NCI-H510A treated with DMSO at 0.1 percent for 48 hours (cell line): ENCODE measurements at regions not wholly inside any gene's neighbourhood (a gene's known extent, or its start where the extent isn't known, plus 50 kb on each side); places are given as distances from the start of the nearest gene placed in this dataset.
"Not testable (repeated sequence)": the region's sequence is repeated elsewhere in the genome, so short reads cannot be mapped to it uniquely, and the experiment has no call there.

Experiments used
- DNase-seq: peaks from one replicate; lab custom pipeline; 2025; lab: John Stamatoyannopoulos, UW

DNA sequence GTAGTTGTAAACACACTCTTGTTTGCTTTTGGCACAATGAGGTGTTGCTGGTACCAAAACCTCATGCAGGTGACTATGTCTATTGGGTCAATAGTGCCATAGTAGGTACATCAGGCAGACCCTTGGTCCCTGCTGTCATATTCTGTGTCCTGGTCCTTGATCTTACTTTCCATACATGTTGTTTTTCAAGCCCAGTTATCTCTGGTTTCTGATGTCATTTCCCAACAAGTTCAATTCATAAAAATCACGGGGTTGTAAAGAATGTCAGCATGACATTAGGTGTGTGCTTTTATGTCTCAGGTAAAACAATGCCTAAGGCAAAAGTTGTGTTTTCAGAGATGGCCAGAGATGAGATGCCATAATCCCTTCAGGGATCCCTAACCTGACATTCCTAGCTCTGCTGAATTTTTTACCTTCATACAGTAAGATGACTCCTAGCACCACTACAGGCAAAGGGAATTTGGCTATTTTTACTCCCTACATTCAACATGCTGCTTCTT lies 390.3 kb upstream of the PKN2 start:
- DNase-seq = no peak

- DNase-seq = no peak
Measured at GRCh38 chr1:88296227-88296626, 387.8 kb upstream of the PKN2 start.

- no peak for DNase-seq
Measured at GRCh38 chr1:88296642-88297041, 387.4 kb upstream of the PKN2 start.

- DNase-seq = no peak
Measured at GRCh38 chr1:88298506-88298905, 385.6 kb upstream of the PKN2 start.

DNA sequence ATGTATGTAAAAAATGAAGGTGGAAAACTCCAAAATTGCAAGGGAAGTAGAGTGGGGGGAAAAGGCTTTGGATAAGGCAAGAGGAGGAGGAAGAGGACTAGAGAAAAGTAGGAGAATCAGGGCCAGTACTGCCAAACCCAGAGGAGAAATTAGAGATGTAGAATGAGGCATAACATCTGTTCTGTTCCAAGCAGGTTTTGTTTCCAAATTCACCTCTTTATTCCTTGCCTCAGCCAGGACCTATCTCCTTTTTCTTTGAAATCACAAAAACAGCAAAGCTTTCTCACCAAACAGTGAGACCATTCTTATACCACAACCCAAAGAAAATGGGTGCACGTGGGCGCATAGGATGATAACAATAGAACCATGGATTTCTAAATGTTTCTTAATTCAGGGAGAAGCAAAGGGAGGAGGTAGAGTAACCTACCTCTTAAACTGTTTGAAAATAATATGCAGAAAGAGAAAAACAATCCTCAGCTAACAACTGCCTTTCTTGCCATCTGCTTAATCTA lies 383.3 kb upstream of the PKN2 start:
- DNase-seq = no peak

DNA sequence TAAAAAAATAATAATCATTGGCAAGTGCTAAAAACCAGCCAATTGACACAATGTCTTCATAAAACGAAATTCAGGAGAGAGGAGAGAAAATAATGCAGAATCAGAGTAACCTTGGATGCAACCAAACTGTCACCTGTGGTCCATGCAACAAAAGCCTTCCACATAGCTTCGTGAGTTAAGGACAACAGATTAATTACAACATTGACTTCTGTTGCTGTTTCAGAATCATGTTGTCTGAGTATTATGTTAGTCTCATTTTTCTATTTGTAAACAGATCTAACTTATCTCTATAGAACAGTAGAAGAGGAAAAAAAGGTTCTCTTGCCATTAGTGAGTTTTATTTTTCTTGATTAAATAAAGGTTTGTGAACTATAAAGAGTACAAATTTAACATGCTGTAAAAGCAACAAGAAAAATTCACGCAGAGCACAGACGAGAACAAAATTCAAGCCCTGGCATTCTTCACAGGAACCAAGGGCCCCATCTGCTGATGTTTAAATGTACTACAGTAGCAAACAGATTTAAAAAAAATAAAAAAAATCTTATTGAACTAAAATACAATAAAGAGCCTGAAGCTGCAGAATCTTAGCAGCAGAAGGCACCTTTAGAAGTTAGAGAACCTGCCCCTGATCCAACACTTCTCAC lies 381.1 kb upstream of the PKN2 start:
- no peak for DNase-seq

GRCh38 chr1:88311265-88311664 lies 372.8 kb upstream of the PKN2 start:
- no peak for DNase-seq

DNA sequence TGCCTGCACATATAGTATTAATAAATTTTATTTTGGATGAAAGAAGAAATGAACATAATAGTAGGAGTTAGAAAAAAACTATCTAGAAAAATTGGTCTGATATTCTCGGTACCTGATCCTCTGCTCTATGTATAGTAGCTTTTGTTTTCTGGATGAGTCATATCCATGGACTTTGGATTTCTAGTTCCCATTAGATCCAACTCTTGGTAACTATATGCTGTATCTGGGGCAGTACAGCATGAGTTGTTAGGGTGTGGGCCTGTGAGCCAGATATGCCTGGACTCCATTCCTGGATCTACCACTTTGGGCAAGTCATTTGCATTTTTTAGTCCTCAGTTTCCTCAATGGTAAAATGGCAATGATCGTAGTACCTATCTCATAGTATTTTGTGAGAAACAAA lies 372.2 kb upstream of the PKN2 start:
- no peak for DNase-seq

DNA sequence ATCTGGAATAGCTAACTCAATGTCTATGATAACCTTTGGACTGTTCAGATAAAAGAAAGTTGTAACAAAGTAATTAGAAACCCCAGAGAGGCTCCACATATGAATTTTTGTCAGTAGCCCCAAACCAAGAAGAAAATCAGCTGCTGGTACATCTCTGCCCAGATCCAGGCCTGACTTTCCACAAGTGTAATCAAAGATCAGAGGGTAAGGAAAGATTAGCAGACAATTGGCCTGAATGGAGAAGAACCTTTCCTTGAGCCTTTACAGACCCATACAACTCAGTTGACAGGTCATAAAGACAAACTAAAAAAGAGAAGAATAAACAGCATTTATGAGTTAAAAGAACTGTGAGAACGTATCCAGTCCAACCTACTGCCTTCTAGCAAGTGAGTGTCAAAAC lies 366.7 kb upstream of the PKN2 start:
- DNase-seq = no peak

DNA sequence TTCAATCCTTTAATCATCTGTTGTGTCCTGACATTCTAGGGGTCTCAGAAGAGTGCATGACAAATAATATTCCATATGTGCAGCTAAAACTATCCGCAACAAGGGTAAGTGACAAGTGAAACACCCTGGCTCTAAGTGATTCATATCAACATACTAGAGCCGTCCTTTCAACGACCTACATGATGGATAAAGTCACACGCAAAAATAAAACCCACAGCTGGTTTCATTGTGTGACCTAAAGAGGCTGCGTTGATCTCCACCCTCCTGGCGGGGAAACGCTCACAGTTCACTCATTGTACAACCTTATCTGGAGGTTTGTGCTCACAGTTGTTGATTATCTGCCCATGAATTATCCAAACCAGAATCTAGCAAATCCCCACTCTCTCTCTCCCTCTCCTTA lies 365.3 kb upstream of the PKN2 start:
- no peak for DNase-seq

GRCh38 chr1:88320291-88320690 lies 363.8 kb upstream of the PKN2 start:
- DNase-seq = no peak

DNA sequence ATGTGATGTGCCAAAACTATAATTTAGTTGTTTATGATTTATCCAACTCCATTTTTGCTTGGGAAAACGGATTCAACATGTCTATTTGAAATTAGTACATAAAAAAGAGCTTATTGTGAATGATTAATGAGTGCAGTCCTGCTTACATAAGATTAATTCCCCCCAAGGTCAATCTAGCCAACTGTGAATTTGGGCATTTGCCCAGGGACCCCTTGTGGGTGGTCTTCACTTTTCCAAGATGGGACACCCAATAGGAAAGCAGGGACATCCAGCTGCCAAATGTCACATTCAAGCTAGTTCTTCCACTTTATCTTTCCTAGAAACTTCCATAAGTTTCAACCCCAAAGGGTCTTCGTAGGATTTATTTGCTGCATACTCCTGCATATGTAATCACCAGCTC lies 362.4 kb upstream of the PKN2 start:
- no peak for DNase-seq

DNA sequence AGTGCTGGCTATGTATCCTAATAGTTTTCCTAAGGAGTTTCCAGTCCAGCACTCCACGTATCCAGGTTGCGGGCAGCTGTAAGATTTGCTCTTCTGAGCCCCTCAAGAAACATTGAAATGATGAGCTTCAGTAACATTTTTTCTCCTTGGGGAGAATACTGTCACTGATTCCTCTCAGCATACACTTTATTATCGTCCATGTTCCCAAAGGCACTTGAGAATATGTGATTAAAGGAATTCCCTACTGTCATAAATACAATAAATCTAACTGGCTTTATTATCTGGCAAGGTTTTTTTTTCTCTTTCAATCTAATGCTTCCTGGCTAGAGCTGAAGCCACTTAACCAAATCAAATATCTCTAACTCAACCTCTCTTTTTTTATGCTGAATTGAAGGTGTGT lies 359.2 kb upstream of the PKN2 start:
- no peak for DNase-seq

DNA sequence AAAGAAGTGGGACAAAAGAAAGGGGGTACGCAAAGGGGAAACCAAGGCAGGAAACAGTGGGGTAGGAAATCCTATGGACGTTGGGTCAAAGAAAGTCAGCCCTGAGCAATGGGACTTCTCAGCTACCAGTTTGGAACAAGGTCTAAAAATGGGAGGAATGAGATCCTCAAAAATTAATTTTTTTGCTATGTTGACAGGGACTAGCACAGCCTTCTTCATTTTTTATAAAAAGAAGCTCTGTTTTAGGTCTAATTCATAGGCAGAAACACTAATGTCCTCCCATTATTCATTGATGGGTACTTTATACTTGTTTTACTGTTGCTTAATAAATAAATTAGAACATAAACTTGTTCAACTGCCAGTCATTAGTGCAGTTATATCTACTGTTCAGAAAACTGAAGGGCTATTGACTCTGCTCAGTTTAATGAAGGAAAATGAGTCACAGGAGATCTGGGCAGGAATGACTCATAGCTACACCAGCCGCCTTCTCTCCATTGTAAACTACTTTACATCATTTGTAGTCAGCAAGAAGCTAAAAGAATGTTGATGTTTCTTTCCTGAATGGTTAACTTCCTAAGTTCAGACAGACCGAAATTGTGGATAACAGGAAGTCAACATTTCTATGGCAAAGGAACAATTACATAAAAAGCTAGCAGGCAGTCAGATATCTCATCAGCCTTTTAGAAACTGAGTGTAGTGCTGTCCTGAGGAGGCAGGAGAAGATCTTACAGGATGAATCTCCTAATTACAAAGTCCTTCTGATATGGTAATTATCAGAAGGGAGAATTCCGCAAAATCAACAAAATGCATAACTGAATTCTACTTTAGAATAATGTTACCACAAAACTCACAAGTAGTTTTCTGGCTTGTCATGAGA lies 356.4 kb upstream of the PKN2 start:
- peak; percentile 39 for DNase-seq

GRCh38 chr1:88330201-88330600 lies 353.9 kb upstream of the PKN2 start:
- no peak for DNase-seq

DNA sequence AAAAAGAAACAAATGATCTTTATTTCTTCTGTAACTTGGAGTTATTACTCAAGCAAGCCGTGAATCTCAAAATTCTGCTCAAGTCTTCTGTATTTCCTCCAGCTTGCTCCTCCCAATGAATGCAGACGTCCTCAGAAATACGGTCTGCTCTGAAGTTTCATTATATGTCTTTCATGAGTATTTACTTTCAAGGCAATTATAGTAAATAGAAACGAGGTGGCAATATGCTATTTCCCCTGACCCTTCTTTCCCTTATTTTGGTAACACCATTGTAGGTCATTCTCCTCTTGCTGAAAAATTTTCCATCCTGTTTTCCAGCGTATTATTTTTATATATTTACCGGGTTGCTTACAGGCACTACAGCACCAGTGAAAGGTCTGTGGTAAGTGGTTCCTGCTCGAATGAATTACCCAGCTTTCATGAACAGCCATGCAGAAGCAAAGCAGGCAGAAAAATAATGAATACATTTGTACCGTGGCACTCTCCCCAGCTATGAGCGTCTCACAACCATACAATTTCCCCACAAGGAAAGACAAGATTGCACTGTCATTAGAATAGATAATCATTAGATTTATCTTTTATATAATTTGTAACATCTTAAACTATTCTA lies 350.9 kb upstream of the PKN2 start:
- DNase-seq = peak; percentile 80

- DNase-seq = peak; percentile 91
Measured at GRCh38 chr1:88341447-88341846, 342.6 kb upstream of the PKN2 start.

DNA sequence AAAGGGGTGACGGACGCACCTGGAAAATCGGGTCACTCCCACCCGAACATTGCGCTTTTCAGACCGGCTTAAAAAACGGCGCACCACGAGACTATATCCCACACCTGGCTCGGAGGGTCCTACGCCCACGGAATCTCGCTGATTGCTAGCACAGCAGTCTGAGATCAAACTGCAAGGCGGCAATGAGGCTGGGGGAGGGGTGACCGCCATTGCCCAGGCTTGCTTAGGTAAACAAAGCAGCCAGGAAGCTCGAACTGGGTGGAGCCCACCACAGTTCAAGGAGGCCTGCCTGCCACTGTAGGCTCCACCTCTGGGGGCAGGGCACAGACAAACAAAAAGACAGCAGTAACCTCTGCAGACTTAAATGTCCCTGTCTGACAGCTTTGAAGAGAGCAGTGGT lies 342.0 kb upstream of the PKN2 start:
- not testable (repeated sequence) for DNase-seq

- no peak for DNase-seq
Measured at GRCh38 chr1:88350648-88351047, 333.4 kb upstream of the PKN2 start.

- DNase-seq = no peak
Measured at GRCh38 chr1:88351960-88352359, 332.1 kb upstream of the PKN2 start.

DNA sequence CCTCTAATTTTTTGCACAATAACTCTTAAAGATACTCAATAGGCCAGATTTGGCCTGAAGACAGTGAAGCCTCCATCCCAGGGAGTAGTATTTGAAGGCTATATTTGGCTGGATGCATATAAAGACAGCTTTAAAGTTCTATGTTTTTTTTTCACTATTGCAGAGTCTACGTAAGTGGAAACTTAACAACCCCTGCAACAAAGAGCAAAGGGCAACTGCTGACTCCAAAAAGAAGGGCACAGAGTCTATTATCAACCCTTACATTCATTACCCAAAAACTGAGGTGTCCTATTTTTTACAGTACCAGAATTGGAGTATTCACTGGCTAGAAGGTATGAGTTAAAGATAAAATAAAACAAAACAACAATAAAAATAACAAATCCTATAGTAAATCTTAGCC lies 329.8 kb upstream of the PKN2 start:
- DNase-seq = no peak

DNA sequence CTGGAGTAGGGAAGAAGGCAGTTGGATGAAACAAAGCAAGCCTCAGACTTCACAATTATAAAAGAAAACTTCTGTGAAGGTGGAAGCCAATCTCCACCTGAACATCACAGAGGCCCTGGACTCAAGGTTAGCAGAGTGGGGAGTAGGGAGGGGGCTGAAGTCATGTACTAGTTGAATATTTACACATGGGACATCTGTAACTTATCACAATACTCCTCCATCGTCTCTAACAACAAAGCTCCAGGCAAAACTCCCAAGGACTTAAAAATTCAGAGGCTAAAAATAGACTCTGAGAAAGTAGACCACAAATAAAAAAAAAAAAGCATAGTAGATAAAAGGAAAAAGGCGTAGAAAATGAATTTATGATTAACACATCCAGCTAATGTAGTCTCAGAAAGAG lies 326.3 kb upstream of the PKN2 start:
- no peak for DNase-seq
